Neuronal stem cell (in vitro differentiated cells): ENCODE measurements at regions not wholly inside any gene's neighbourhood (a gene's known extent, or its start where the extent isn't known, plus 50 kb on each side); places are given as distances from the start of the nearest gene placed in this dataset.

Experiments used
- DNase-seq: peaks from one replicate; pipeline ENCODE4 v3.0.0-alpha.2; 2013; ENCODE audit warnings: low spot score
- H2AFZ ChIP-seq: one replicate; pipeline ENCODE4 v1.6.1; 2013; ENCODE audit warnings: mild to moderate bottlenecking, low read length, inconsistent platforms
- H2AK5ac ChIP-seq: 2 replicates; pipeline ENCODE4 v1.6.1; 2013; ENCODE audit warnings: low read depth, mild to moderate bottlenecking, inconsistent platforms, low read length, moderate library complexity, mixed read lengths
- H2BK120ac ChIP-seq: 2 replicates; pipeline ENCODE4 v1.6.1; 2013; ENCODE audit warnings: low read depth, mild to moderate bottlenecking, inconsistent platforms, low read length, moderate library complexity, mixed read lengths
- H2BK12ac ChIP-seq: one replicate; pipeline ENCODE4 v1.6.1; 2013; ENCODE audit warnings: low read length, inconsistent platforms
- H2BK15ac ChIP-seq: 2 replicates; pipeline ENCODE4 v1.6.1; 2013; ENCODE audit warnings: mild to moderate bottlenecking, low read length, inconsistent platforms, mixed read lengths
- H2BK5ac ChIP-seq: one replicate; pipeline ENCODE4 v1.6.1; 2013; ENCODE audit warnings: inconsistent platforms, mild to moderate bottlenecking, low read length, moderate library complexity
- H3K14ac ChIP-seq: one replicate; pipeline ENCODE4 v1.6.1; 2013; ENCODE audit warnings: low read length, inconsistent platforms
- H3K18ac ChIP-seq: 2 replicates; pipeline ENCODE4 v1.6.1; 2013; ENCODE audit warnings: low read length, inconsistent platforms
- H3K23ac ChIP-seq: 2 replicates; pipeline ENCODE4 v1.6.1; 2013; ENCODE audit warnings: low read depth, mild to moderate bottlenecking, mixed read lengths, low read length, inconsistent platforms; ENCODE audit not compliant: poor library complexity
- H3K27ac ChIP-seq: replicated peaks from 3 replicates; pipeline ENCODE4 v1.5.1; 2013; ENCODE audit warnings: low read length, inconsistent platforms
- H3K27me3 ChIP-seq, 3 experiments: 2 replicates each; pipeline ENCODE4 v1.6.1; 2013; ENCODE audit warnings: low read length in 3 of 3, mild to moderate bottlenecking in 2 of 3, inconsistent platforms in 1 of 3, low read depth in 1 of 3, mixed read lengths in 1 of 3, moderate library complexity in 1 of 3; ENCODE audit not compliant: control insufficient read depth in 3 of 3, insufficient read depth in 3 of 3
- H3K36me3 ChIP-seq, 2 donors: replicated peaks in 1 of 2; 2 replicates each; pipeline ENCODE4 v1.6.1; 2013; ENCODE audit warnings: low read length in 2 of 2; ENCODE audit not compliant: control insufficient read depth in 2 of 2, insufficient read depth in 2 of 2
- H3K4ac ChIP-seq: 2 replicates; pipeline ENCODE4 v1.6.1; 2013; ENCODE audit warnings: inconsistent platforms, mild to moderate bottlenecking, low read length, moderate library complexity
- H3K4me1 ChIP-seq, 2 donors: 1 replicate in 1 of 2; 2 replicates in 1 of 2; pipeline ENCODE4 v1.6.1; 2013; ENCODE audit warnings: low read length in 2 of 2, low read depth in 1 of 2; ENCODE audit not compliant: control insufficient read depth in 2 of 2, insufficient read depth in 1 of 2
- H3K4me2 ChIP-seq: one replicate; pipeline ENCODE4 v1.6.1; 2013; ENCODE audit warnings: mild to moderate bottlenecking, low read length, inconsistent platforms; ENCODE audit not compliant: insufficient read depth, poor library complexity, severe bottlenecking
- H3K4me3 ChIP-seq, 2 donors: 2 replicates each; pipeline ENCODE4 v1.5.1; 2013; ENCODE audit warnings: low read length in 2 of 2, mild to moderate bottlenecking in 2 of 2, inconsistent platforms in 1 of 2, moderate library complexity in 1 of 2
- H3K79me1 ChIP-seq: one replicate; pipeline ENCODE4 v1.6.1; 2013; ENCODE audit warnings: low read depth, mild to moderate bottlenecking, inconsistent platforms, low read length, moderate library complexity
- H3K9ac ChIP-seq: one replicate; pipeline ENCODE4 v1.6.1; 2013; ENCODE audit warnings: mild to moderate bottlenecking, low read depth, low read length, inconsistent platforms; ENCODE audit not compliant: poor library complexity
- H3K9me3 ChIP-seq, 2 donors: replicated peaks in 1 of 2; 2 replicates each; pipeline versions ENCODE3 to v1.6.1; 2013; ENCODE audit warnings: low read length in 2 of 2, mild to moderate bottlenecking in 2 of 2, inconsistent platforms in 1 of 2, low read depth in 1 of 2, mixed read lengths in 1 of 2, moderate library complexity in 1 of 2; ENCODE audit not compliant: control insufficient read depth in 2 of 2, insufficient read depth in 1 of 2
- H4K8ac ChIP-seq: one replicate; pipeline ENCODE4 v1.6.1; 2013; ENCODE audit warnings: low read depth, mild to moderate bottlenecking, inconsistent platforms, low read length, moderate library complexity
- H4K91ac ChIP-seq: one replicate; pipeline ENCODE4 v1.6.1; 2013; ENCODE audit warnings: low read length, low read depth, mild to moderate bottlenecking, inconsistent platforms; ENCODE audit not compliant: poor library complexity
- WGBS, 2 donors: extraction: QIAGEN DNeasy Blood & Tissue Kit; methylation state at CpG; one replicate each; pipeline ENCODE4 v1.1.7; 2013; ENCODE audit warnings: missing lambda C conversion rate in 2 of 2, mixed read lengths in 1 of 2; ENCODE audit not compliant: insufficient read length in 2 of 2, insufficient replicate concordance in 1 of 2; ENCODE audit errors: extremely low coverage in 2 of 2; 5-methylcytosine and 5-hydroxymethylcytosine counted together

DNA sequence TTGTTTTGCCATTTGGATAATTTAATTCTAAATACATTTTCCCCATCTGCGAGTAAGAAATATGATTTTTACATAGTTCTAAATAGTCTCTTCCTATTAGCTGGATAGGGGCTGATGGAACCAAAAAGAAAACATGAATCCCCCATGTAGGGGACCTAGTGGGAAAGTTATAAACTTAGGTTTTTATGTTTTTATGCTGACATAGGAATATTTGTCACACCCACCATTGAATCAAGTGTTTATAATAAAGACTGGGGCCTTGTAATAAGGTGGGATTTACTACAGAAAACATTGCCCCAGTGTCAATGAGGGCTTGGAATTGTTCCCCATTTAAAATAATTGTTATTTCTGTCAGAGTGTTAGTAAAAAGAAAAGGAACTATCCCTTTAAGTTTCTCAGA is 2506.6 kb downstream of the PCDH7 start:
- Histone ChIP-seq H3K27me3 (no peaks in the 10 kb centered on the region), H4K8ac (no peak overlapping the region), H3K14ac (no peak overlapping the region), H3K4ac (no peak overlapping the region), H2BK5ac (no peak overlapping the region), H3K9me3 (no peaks in the 10 kb centered on the region), H2AK5ac (no peak overlapping the region), H3K36me3 (no peaks in the 10 kb centered on the region), H3K23ac (no peak overlapping the region), H3K4me1 (no peaks in the 10 kb centered on the region), H2AFZ (no peak overlapping the region), H3K27ac (no peak overlapping the region), H3K4me3 (no peak overlapping the region), H3K4me2 (no peak overlapping the region), H2BK120ac (no peak overlapping the region), H3K18ac (no peak overlapping the region), H3K79me1 (no peaks in the 10 kb centered on the region), H2BK12ac (no peak overlapping the region), H3K9ac (no peak overlapping the region), H2BK15ac (no peak overlapping the region), H4K91ac (no peak overlapping the region)
- WGBS, 2 donors = no CpG with 5 or more reads among the region's 1 CpG
- DNase-seq = no peak

DNA sequence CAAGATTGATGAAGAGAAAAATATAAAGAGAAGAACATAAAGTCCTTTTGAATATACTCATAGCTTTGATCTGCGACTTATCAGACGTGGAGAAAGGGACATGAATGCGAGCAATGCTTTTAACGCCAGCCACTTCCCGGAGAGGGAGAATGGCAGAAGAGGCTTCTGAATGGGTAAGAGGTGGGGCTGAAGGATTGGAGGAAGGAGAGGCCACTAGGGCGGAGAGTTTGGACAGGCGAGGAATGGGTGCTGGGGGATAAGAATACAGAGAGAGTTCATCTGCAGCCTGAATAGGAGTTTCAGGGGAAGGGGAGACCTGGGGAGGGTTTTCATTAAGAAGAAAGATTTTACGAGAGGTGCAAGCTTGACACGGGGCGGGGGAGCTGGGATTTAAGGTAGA is 2534.9 kb downstream of the PCDH7 start:
- no peak overlapping the region for H3K23ac ChIP-seq
- no peak overlapping the region for H2AFZ ChIP-seq
- DNase-seq = no peak
- no peaks in the 10 kb centered on the region for H3K4me1 ChIP-seq
- H2BK5ac ChIP-seq = no peak overlapping the region
- no peak overlapping the region for H3K14ac ChIP-seq
- H2BK12ac ChIP-seq = no peak overlapping the region
- H2BK15ac ChIP-seq = no peak overlapping the region
- no peak overlapping the region for H3K4ac ChIP-seq
- no peak overlapping the region for H4K91ac ChIP-seq
- no peaks in the 10 kb centered on the region for H3K36me3 ChIP-seq
- H3K79me1 ChIP-seq = no peaks in the 10 kb centered on the region
- no peak overlapping the region for H3K4me3 ChIP-seq
- H3K9me3 ChIP-seq = peaks cover 0 to 1% of the 10 kb centered on the region in 2 donors
- H2BK120ac ChIP-seq = no peak overlapping the region
- H2AK5ac ChIP-seq = no peak overlapping the region
- H3K9ac ChIP-seq = no peak overlapping the region
- H4K8ac ChIP-seq = no peak overlapping the region
- no peak overlapping the region for H3K27ac ChIP-seq
- no CpG with 5 or more reads among the region's 10 CpGs for WGBS, 2 donors
- no peaks in the 10 kb centered on the region for H3K27me3 ChIP-seq
- no peak overlapping the region for H3K4me2 ChIP-seq
- H3K18ac ChIP-seq = no peak overlapping the region

DNA sequence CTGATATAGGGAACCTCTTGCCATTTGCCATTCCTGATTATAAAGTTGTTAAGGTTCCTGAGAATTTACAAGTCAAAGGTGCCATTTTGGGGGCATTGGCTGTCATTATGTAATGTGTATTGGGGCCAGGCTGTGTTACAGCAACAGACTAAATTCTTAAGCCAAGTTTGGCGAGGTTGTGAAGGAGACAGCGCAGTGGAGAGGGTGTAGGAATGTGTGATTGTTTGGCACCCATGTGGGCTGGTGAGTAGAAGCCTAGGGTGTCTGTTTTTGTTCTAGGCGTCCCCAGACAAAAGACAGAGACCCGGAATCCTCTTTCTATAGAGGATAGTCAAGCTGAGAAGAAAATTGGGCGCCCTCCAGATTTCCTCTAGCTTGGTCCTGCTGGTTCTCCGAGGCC is 2535.3 kb downstream of the PCDH7 start:
- Histone ChIP-seq H4K91ac (no peak overlapping the region), H2BK5ac (no peak overlapping the region), H2BK12ac (no peak overlapping the region), H3K4me2 (no peak overlapping the region), H3K4me3 (no peak overlapping the region), H3K4me1 (no peaks in the 10 kb centered on the region), H3K9me3 (peaks cover 0 to 1% of the 10 kb centered on the region in 2 donors), H3K18ac (no peak overlapping the region), H3K14ac (no peak overlapping the region), H4K8ac (no peak overlapping the region), H3K4ac (no peak overlapping the region), H3K9ac (no peak overlapping the region), H2BK15ac (no peak overlapping the region), H3K27ac (no peak overlapping the region), H2BK120ac (no peak overlapping the region), H3K23ac (no peak overlapping the region), H3K27me3 (no peaks in the 10 kb centered on the region), H2AK5ac (no peak overlapping the region), H2AFZ (no peak overlapping the region), H3K36me3 (no peaks in the 10 kb centered on the region), H3K79me1 (no peaks in the 10 kb centered on the region)
- DNase-seq = no peak
- no CpG with 5 or more reads among the region's 6 CpGs for WGBS, 2 donors

DNA sequence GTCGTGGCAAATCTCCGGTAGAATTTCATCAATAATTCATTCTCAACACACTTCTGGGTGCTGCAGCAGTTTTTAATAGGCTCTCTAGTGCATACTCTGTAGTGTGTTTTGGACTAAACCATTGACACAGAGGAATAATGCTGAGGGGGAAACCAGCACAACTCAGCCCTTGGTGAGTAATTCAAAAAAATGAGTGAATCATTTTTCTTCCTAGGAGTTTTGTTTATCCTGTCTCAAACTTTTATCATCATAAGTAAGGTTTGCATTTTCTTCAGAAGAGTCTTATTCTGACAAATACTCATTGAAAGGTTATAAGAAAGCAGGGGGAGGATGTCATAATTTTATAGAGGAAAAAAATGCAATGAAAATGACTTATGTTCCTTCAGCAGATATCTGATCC is 2542.7 kb downstream of the PCDH7 start:
- H3K23ac ChIP-seq = no peak overlapping the region
- H2AK5ac ChIP-seq = no peak overlapping the region
- H3K14ac ChIP-seq = no peak overlapping the region
- no peak overlapping the region for H2BK12ac ChIP-seq
- no peak overlapping the region for H4K8ac ChIP-seq
- no CpG with 5 or more reads among the region's 2 CpGs for WGBS, 2 donors
- no peak overlapping the region for H4K91ac ChIP-seq
- no peaks in the 10 kb centered on the region for H3K79me1 ChIP-seq
- no peak overlapping the region for H3K4ac ChIP-seq
- H3K9me3 ChIP-seq = no peaks in the 10 kb centered on the region
- H3K18ac ChIP-seq = no peak overlapping the region
- no peak overlapping the region for H2BK5ac ChIP-seq
- H2BK15ac ChIP-seq = no peak overlapping the region
- H2BK120ac ChIP-seq = no peak overlapping the region
- H3K4me3 ChIP-seq = no peak overlapping the region
- H3K36me3 ChIP-seq = no peaks in the 10 kb centered on the region
- H3K27ac ChIP-seq = no peak overlapping the region
- no peak for DNase-seq
- no peak overlapping the region for H2AFZ ChIP-seq
- no peaks in the 10 kb centered on the region for H3K4me1 ChIP-seq
- H3K4me2 ChIP-seq = no peak overlapping the region
- H3K27me3 ChIP-seq = no peaks in the 10 kb centered on the region
- H3K9ac ChIP-seq = no peak overlapping the region
